G401.6 (cell line): ENCODE measurements at regions not wholly inside any gene's neighbourhood (a gene's known extent, or its start where the extent isn't known, plus 50 kb on each side); places are given as distances from the start of the nearest gene placed in this dataset.

Source experiments
- FAIRE-seq: peaks from 2 replicates; lab custom pipeline; 2012; peaks lifted over from hg19 to GRCh38; lab: Jason Lieb, UNC

GRCh38 chr18:24897461-24897860, 437.0 kb downstream of the HRH4 start:
- FAIRE-seq = no peak

GRCh38 chr18:24910221-24910620, 441.7 kb downstream of the ZNF521 start:
- no peak for FAIRE-seq

- no peak for FAIRE-seq
Measured at GRCh38 chr18:24913507-24914170, 438.3 kb downstream of the ZNF521 start.

GRCh38 chr18:24914171-24914525, 437.8 kb downstream of the ZNF521 start:
- no peak for FAIRE-seq

GRCh38 chr18:24914685-24915084, 437.3 kb downstream of the ZNF521 start:
- FAIRE-seq = no peak

GRCh38 chr18:24915547-24915946, 436.4 kb downstream of the ZNF521 start:
- no peak for FAIRE-seq

- no peak for FAIRE-seq
Measured at GRCh38 chr18:24917767-24918166, 434.2 kb downstream of the ZNF521 start.

GRCh38 chr18:24918257-24918656, 433.7 kb downstream of the ZNF521 start:
- FAIRE-seq = no peak

GRCh38 chr18:24919181-24919797, 432.7 kb downstream of the ZNF521 start:
- no peak for FAIRE-seq

GRCh38 chr18:24922491-24922890, 429.5 kb downstream of the ZNF521 start:
- no peak for FAIRE-seq

GRCh38 chr18:24923138-24923537, 428.8 kb downstream of the ZNF521 start:
- FAIRE-seq = no peak

GRCh38 chr18:24924066-24924716, 427.8 kb downstream of the ZNF521 start:
- no peak for FAIRE-seq

GRCh38 chr18:24926649-24927048, 425.3 kb downstream of the ZNF521 start:
- FAIRE-seq = no peak

- FAIRE-seq = no peak
Measured at GRCh38 chr18:24928301-24928878, 423.6 kb downstream of the ZNF521 start.

GRCh38 chr18:24930478-24930877, 421.5 kb downstream of the ZNF521 start:
- FAIRE-seq = no peak

- no peak for FAIRE-seq
Measured at GRCh38 chr18:24930971-24931370, 421.0 kb downstream of the ZNF521 start.

- no peak for FAIRE-seq
Measured at GRCh38 chr18:24933345-24933744, 418.6 kb downstream of the ZNF521 start.

- FAIRE-seq = no peak
Measured at GRCh38 chr18:24934258-24934932, 417.6 kb downstream of the ZNF521 start.

GRCh38 chr18:24935008-24935407, 417.0 kb downstream of the ZNF521 start:
- no peak for FAIRE-seq

- no peak for FAIRE-seq
Measured at GRCh38 chr18:24935896-24936295, 416.1 kb downstream of the ZNF521 start.

- no peak for FAIRE-seq
Measured at GRCh38 chr18:24936691-24937090, 415.3 kb downstream of the ZNF521 start.

- no peak for FAIRE-seq
Measured at GRCh38 chr18:24937639-24938275, 414.2 kb downstream of the ZNF521 start.
